Activated CD4-positive, alpha-beta T cell treated with anti-CD3 and anti-CD28 coated beads, Interleukin-2, Interleukin-6, amounts not matched to agents 100 ng/mL and 50 ng/mL, durations not matched to agents 16 hours and 8 hours (primary cell): ENCODE measurements at regions not wholly inside any gene's neighbourhood (a gene's known extent, or its start where the extent isn't known, plus 50 kb on each side); places are given as distances from the start of the nearest gene placed in this dataset.
A peak's percentile ranks its signal among the peaks of the same experiment; 100 is the strongest.

ENCODE experiments used
- DNase-seq: peaks from one replicate; pipeline ENCODE4 v3.0.0-alpha.2; 2020

- no peak for DNase-seq
Measured at GRCh38 chr20:56976336-56976735, 290.1 kb downstream of the BMP7 start.

GRCh38 chr20:56978475-56978874 lies 288.0 kb downstream of the BMP7 start:
- DNase-seq, result no peak

- DNase-seq, result no peak
Measured at GRCh38 chr20:56979125-56979524, 287.3 kb downstream of the BMP7 start.

GRCh38 chr20:56981301-56981700 lies 285.1 kb downstream of the BMP7 start:
- DNase-seq, result no peak

- no peak for DNase-seq
Measured at GRCh38 chr20:56983813-56984212, 282.6 kb downstream of the BMP7 start.

- no peak for DNase-seq
Measured at GRCh38 chr20:56985066-56985685, 281.3 kb downstream of the BMP7 start.

GRCh38 chr20:56986476-56986875 lies 280.0 kb downstream of the BMP7 start:
- DNase-seq, result no peak

- no peak for DNase-seq
Measured at GRCh38 chr20:56986931-56987720, 279.3 kb downstream of the BMP7 start.

- DNase-seq, result no peak
Measured at GRCh38 chr20:56987986-56988385, 278.5 kb downstream of the BMP7 start.

- DNase-seq, result no peak
Measured at GRCh38 chr20:56988446-56988845, 278.0 kb downstream of the BMP7 start.

- DNase-seq, result no peak
Measured at GRCh38 chr20:56989516-56989915, 276.9 kb downstream of the BMP7 start.

- DNase-seq, result no peak
Measured at GRCh38 chr20:56993020-56993559, 273.4 kb downstream of the BMP7 start.

- no peak for DNase-seq
Measured at GRCh38 chr20:56994006-56994405, 272.4 kb downstream of the BMP7 start.

GRCh38 chr20:56995149-56995548 lies 271.3 kb downstream of the BMP7 start:
- DNase-seq, result no peak

GRCh38 chr20:56995635-56996075 lies 270.8 kb downstream of the BMP7 start:
- DNase-seq, result peak; percentile 25

GRCh38 chr20:56996533-56996932 lies 269.9 kb downstream of the BMP7 start:
- no peak for DNase-seq

GRCh38 chr20:56998438-56998837 lies 268.0 kb downstream of the BMP7 start:
- no peak for DNase-seq

- DNase-seq, result no peak
Measured at GRCh38 chr20:57000441-57000968, 265.9 kb downstream of the BMP7 start.

- no peak for DNase-seq
Measured at GRCh38 chr20:57001126-57001767, 265.2 kb downstream of the BMP7 start.

- no peak for DNase-seq
Measured at GRCh38 chr20:57002066-57002570, 264.3 kb downstream of the BMP7 start.

- no peak for DNase-seq
Measured at GRCh38 chr20:57003012-57003411, 263.4 kb downstream of the BMP7 start.

GRCh38 chr20:57004416-57004815 lies 262.0 kb downstream of the BMP7 start:
- DNase-seq, result no peak
